HG03097 (cell line): ENCODE measurements at regions not wholly inside any gene's neighbourhood (a gene's known extent, or its start where the extent isn't known, plus 50 kb on each side); places are given as distances from the start of the nearest gene placed in this dataset.
"Not testable (repeated sequence)": the region's sequence is repeated elsewhere in the genome, so short reads cannot be mapped to it uniquely, and the experiment has no call there.

Experiments used
- ATAC-seq: cut with Tn5 transposase; IDR thresholded peaks from one replicate; pipeline ENCODE4 v1.9.1; 2021; ENCODE audit not compliant: unreplicated experiment, low FRiP score

DNA sequence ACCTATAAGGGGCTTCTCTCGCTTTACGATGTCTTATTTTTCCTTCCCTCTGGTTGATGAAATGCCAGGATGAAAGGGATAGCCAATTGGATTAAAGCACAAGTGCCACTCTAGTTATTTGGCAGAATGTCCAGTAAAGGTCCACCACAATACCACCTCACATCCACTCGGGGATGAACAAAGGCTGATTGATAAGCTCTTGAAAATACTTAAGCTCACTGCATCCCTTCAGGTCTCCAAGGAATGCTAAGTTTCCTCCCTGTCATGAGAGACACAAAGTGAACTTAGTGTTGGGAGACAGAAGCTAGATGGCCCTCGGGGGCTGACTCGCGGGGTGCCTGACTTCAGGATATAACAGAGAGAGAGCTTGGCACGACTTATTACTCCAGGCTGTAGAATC, 185.9 kb upstream of the ZNF644 start:
- not testable (repeated sequence) for ATAC-seq

DNA sequence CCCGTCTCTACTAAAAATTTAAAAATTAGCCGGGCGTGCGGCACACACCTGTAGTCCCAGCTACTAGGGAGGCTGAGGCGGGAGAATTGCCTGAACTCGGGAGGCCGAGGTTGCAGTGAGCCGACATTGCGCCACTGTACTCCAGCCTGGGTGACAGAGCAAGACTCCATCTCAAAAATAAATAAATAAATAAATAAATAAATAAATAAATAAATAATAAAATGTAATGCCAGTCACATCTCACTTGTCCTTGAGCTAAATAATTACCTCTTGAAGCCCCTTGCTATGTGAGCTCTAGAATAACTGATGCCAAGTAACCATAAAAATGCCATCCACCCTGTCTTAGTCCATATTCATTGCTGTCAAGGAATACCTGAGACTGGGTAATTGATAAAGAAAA, 182.3 kb upstream of the ZNF644 start:
- not testable (repeated sequence) for ATAC-seq

DNA sequence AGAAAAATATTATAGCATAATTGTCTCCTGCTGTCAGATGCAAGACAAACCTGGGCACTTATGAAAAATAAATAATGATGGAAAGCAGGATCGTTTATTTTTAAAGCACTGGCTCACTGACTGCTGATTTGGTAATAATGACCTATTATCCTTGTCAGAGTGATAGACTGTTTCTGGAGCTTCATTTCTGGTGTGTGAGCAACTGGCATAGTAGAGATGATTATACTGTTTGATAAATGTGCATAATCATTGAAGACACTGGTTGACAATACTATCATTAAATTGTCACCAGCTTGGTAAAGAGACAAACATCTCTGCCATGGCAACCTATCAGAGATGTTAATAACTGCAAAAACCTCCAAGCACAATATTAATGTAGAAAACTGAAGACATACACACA, 179.9 kb upstream of the ZNF644 start:
- ATAC-seq, result no peak

DNA sequence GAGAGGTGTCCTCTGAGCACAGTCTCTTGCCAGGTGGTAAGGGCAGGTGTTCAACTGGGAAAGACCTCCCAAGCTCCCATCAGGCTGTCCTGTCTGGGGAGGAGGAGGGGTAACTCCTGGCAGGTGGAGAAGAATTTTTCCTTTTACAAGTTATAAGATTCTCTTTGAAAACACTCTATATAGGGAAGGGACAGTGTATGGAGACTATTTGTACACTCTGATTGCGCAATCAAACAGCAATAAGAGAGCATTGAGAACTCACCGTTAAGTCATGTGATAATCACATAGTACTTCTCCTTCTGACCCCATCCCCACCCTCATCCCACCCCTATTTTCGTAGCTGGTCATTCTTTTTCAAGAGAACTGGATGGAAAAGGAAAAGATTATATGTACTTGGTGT, 179.3 kb upstream of the ZNF644 start:
- no peak for ATAC-seq

DNA sequence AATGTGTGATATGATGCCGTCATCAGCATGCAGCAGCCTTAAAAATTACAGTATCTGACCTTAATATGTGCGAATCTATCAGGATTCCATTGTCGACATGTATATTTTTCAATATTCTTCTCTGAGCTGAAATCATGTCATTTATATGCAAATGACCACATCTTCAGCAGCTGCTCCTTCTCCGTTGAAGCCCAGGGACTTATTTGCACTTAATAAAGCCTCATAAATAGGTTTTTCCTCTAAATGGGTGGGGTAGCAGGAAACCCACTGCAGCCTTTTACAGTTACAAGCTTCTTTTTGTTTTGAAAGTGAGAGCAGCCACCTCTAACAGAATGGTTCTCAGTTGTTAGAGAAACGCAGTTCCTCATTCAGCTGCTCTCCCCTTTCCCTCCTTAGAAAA, 178.8 kb upstream of the ZNF644 start:
- no peak for ATAC-seq

DNA sequence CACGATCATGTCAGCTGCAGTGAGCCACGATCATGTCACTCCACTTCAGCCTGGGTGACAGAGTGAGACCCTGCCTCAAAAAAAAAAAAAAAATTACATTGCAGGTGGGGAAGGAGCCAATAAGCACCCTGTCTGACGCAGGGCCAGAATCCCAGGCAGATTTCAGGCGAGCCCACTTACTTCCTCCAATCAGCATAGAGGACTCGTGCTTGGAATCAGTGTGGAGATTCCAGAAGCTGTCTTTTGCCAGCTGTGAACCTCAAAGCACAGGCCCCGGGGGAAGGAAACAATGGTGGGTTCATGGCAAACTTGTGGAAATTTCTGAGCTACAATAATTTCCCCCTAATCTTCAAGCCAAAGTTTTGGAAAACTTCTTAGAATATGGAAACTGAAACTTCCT, 178.2 kb upstream of the ZNF644 start:
- no peak for ATAC-seq

DNA sequence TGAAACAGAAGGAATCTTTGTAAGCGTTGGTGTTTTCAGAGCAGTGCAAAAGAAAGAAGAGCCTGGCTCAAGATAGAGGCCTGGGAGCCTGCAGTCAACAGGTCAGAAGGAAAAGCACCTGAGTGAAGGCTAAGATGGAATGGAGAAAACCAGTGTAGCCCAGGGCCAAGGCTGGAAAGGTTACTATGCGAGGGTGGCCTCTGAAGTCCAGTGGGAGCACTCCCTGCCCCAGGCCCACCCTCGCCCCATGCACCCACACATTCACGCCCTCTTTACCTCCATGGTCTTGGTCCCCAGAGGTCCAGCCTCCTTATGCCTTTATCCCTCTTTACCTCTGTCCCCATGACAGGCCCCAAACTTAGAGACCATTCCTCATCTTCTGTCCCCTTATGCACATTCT, 169.2 kb upstream of the ZNF644 start:
- ATAC-seq, result no peak

DNA sequence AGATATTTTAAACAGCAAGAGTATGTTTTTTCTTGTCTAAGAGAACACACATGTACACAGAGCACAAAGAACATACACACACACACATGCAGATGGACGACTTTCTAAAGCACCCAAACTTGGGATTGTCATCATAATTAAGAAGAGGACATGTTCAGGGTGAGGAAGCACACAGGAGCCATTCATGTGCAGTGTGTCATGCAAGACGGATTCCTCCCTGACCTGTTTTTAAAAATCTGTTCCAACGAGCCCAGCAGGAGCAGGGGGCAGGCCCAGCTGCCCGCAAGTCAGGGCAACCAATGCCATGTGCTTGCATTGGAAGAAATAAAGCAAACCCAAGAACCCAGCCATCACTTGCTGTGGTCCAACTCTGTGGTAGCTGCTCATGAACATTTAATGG, 167.3 kb upstream of the ZNF644 start:
- no peak for ATAC-seq

DNA sequence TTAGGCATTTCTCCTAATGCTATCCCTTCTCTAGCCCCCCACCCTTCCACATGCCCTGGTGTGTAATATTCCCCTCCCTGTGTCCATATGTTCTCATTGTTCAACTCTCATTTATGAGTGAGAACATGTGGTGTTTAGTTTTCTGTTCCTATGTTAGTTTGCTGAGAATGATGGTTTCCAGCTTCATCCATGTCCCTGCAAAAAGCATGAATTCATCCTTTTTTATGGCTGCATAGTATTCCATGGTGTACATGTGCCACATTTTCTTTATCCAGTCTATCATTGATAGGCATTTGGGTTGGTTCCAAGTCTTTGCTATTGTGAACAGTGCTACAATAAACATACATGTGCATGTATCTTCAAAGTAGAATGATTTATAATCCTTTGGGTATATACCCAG, 161.0 kb upstream of the ZNF644 start:
- ATAC-seq, result not testable (repeated sequence)

DNA sequence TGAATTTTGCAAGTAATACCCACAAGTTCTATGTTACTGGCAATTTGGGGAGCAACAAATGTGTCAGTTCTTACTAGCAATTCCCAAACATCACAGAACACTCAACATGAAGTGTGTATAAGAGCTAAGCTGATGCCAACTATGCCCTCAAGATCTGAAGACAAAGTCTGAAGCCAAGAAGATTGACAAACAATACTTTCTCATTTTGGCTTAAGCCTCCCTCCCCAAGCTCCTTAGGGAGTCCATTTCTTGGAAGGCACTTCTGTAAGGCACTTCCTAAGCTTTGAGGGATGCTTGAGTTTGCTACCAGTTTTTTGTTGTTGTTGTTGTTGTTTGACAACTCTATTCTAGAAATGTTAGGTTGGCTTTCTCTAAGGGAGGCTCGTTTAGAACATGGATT, 154.4 kb upstream of the ZNF644 start:
- ATAC-seq, result no peak

DNA sequence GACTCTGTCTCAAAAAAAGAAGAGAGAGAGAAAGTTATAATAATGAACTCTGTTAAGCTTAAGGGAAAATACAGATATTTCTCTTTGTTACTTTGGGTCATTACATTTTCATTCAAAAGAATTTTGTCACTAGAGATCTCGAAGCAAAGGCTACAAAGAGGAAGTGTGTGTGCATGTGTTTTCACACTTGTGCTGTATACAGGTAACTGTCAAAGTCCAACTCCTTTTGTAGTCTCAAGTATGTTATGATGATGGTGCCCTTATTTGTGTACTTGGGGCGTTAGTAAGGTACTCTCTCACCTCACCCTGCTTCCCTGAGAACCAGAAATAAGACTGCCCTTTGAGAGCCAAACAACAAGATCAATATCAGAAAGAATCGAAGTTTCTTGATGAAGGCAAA, 152.9 kb upstream of the ZNF644 start:
- ATAC-seq, result no peak

DNA sequence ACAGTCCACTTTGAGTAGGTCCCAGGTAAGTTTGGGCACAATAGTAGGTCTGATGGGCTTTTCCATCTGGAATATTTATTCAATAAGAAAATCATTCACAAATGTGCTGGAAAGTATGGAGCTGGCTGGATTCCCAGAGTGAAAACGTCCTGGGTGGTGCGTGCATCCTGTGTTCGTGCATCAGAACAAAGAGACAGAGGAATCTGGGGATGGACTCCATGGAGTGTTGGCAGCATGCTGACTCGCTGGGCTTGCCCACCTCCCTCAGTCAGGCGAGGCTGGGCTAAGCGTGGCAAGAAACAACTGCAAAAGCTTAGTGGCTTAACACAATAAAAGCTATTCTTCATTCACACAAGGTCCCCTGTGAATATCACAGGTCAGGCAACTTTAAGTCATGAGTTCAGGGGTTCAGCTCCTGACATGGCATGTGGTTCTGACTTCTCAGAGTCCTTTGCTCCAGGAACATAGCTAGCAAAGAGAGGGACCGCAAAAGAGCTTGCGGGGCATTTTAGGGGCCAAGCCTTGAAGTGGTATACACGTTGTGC, 151.6 kb upstream of the ZNF644 start:
- no peak for ATAC-seq

DNA sequence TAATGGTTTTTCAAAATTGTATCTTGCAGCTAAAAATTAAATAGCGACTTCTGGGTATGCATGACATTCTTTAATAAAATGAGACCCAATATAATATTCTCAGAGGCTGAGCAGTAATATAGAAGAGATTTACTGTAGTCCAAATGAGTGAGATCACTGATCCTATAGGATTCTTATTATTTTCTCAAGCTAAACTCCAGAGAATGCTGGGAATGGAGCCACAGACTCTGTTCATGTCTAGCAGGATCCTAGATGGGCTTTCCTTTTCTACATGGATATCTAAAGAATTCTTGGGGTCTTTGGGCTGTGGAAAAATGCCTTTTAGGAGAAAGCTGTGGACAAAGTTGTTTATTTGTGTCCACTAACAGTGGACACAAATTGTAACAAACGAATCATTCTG, 150.7 kb upstream of the ZNF644 start:
- ATAC-seq, result no peak

DNA sequence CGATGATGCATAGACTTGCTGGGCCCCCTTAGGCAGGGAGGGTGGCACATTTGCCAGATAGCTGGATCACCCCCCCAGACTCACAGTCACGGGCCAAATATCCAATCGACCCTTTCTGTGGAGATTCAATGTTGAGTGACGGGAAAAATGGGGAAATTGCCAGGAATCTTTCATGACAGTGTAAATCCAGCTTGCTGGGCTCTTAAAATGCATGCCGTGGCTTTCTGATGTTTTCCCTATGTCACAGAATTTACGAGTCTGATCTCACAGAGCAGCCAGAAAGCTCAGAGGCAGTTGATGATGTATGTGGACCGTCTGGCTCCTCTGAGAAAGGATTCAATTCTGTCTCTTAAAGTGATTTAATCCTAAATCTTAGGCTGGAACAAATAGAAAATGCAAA, 150.1 kb upstream of the ZNF644 start:
- ATAC-seq, result no peak

DNA sequence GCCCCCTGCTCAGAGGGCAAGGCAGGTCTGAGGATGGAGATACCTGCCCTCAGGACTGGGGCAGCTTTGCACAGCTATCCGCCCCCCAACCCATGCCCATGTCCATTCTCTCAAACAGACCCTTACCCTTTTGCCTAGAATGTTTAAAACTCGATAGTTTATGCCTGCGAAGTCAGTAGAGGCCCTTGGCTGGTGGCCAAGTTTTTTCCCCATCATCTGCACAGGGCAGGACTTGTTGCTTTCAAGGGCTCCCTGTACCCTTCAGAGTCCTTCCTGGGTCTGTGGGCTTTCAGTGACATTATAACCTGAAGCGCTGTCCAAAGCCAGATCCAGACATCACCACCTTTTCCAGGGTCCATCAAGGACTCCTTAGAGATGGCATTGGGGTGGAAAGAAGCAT, 148.7 kb upstream of the ZNF644 start:
- ATAC-seq, result no peak

DNA sequence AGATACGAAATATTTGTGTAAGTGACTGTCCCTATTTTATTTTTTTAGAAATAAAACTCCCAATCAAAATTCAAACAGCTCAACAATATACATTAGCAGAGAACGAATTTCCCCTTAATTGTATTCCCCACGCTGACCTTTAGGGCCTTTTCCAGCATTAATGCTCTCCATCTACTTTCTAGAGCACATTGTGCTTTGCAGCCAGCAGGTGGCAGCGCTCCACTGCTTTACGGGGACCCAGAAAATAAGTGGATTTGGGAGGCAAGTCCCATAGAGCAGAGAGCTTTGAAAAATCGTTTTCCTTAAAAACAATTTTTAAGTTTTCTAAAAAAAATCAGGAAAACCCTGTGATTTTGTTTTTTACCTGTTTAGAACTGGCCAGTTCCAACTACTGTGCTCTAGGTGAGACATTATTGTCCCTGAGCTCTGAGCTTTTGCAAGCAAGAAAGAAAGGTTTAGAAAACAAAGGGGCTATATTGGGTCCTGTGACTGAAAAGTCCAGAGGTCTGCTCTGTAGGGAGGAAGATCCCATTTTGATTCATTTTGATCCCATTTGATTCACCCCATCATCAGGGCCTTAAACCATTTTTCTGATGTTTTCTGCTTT, 144.4 kb upstream of the ZNF644 start:
- ATAC-seq, result no peak

DNA sequence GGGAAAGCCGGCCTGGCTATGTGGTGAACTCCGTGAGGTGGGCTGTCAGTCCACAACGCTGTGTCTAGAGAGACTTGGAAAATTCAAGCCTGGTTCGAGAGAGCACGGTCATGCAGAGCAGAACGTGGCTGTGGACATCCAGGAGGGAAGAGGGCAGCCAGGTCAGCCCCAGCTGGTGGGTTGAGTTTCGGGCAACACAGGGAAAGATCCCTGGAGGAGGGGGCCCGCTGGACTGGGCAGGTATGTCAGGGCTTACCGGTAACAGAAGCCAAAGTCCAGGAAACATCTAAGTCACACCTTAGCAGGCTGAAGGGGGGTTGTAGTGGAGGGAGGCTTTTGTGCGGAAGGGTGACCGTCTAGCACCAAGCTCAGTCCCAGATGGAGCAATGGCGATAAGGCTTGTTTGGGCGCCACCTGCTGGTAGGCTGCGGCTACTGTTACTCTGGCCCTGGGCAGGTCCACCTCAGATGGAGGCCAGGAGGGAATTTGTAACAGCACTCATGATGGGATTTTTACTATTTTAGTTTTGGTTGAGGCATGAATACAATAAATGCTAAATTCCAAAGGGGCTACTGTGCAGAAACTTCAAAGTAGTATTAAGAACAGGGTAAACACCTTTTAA, 143.3 kb upstream of the ZNF644 start:
- peak; percentile 82 for ATAC-seq

DNA sequence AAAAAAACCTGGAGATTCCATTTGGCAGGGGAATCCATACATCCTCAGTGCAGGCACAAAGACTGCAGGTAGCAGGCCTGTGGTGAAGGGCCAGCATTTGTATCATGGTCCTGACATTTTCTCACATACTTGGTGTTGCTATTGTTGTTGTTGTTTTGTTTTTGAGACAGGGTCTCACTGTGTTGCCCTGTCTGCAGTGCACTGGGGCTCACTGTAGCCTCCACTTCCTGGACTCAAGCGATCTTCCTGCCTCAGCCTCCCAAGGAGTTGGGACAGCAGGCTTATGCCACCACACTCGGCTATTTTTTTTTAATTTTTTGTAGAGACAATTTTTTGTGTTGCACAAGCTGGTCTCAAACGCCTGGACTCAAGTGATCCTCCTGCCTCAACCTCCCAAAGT, 140.8 kb upstream of the ZNF644 start:
- no peak for ATAC-seq

DNA sequence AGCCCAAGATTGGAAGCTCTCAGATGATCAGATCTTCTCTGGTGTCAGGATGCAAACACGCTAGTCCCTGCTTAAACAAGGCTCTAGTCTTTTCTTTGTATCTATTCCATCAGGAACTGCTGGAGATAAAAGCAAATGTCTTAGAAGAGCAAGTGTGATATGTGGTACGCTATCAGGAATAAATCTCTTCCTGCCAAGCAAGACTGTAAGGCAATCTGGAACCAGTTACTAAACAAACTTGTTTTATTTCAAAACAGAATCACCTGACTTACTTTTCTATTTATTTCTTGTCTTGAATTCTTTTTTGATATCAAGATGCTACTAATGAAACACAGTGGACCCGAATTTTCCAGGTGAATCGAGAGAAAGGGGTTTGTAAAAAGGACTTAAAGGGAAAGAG, 139.9 kb upstream of the ZNF644 start:
- no peak for ATAC-seq

DNA sequence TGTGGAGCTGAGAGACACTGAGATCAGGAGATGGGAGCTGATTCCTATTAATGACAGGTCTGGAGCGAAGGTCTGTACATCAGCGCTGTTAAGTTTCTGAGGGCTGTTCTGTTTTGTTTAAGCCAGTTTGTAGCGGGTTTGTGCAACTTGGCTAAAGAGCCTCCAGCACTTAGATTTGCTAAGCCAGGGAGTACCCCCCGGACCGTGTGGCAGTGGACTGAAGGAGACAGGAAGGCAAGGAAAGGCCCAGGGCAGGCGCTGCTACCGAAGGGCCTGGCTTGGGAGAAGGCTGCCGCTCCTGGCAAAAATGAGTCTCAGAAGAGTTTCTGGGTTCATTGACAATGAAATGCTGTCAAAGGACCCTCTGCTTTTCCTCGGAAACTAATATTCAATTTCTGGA, 139.3 kb upstream of the ZNF644 start:
- ATAC-seq, result no peak

DNA sequence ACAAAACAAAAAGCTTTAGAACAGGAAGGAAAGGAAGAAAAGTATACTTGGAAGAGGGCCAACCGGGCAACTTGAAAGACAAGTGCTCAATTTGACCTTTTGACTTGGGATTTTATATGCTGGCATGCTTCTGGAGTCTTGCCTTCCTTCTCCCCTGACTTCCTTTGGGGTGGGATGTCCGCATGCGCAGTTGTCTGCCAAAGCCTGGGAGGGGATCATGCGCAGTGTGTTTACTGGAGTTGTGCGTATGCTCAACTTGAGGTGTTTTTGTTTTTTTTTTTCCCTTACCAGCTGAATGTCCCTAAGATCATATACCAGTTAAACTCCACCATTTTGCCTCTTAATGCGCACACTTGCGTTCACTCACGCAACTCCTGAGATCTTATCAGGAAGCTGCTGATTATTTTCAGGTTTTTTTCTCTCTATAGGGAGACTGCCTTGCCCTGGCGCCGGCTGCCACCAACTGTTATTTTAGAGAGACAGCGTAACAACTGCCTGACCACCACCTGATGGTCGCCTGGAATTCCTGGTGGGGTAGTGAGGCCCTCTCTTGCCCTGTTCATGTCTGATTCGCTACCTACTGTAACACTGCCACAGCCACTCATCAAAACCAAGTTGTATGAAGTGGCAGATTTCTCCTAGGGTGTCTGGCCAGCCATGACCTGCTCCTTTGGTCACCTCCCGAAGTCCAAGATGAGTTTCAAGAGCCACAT, 138.7 kb upstream of the ZNF644 start:
- no peak for ATAC-seq

DNA sequence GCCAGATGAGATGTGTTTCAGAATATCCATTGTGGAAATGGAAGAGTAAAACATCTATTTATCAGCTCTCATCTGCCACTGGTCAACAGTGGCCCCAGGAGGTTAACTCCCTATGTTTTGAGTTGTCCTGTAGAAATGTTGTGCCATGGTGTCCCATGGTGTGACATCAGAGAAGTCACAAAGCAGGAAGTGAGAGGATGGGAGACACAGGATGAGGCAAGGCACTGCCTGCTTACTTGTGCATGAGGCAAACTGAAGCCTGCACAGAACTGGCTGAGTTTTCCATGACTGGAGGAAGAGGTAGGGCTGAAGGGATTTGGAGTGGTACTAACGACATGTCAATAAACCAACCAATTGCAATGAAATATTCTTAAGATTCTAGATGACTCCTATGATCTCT, 131.5 kb upstream of the ZNF644 start:
- ATAC-seq, result no peak
